DMS53 (cell line): ENCODE measurements at regions not wholly inside any gene's neighbourhood (a gene's known extent, or its start where the extent isn't known, plus 50 kb on each side); places are given as distances from the start of the nearest gene placed in this dataset.
"Not testable (repeated sequence)": the region's sequence is repeated elsewhere in the genome, so short reads cannot be mapped to it uniquely, and the experiment has no call there.

Experiments
- DNase-seq: peaks from one replicate; lab custom pipeline; 2025; lab: John Stamatoyannopoulos, UW

- no peak for DNase-seq
These were observed 225.0 kb upstream of the FAM3C start for GRCh38 chr7:121620953-121621606.

GRCh38 chr7:121620206-121620605 lies 224.1 kb upstream of the FAM3C start:
- no peak for DNase-seq

GRCh38 chr7:121618182-121618581 lies 222.1 kb upstream of the FAM3C start:
- no peak for DNase-seq

GRCh38 chr7:121610243-121610642 lies 214.1 kb upstream of the FAM3C start:
- DNase-seq: no peak

- DNase-seq: no peak
These were observed 213.1 kb upstream of the FAM3C start for GRCh38 chr7:121609208-121609607.

- no peak for DNase-seq
These were observed 212.7 kb upstream of the FAM3C start for GRCh38 chr7:121608785-121609184.

GRCh38 chr7:121608183-121608582 lies 212.1 kb upstream of the FAM3C start:
- not testable (repeated sequence) for DNase-seq

- peak; percentile 81 for DNase-seq
These were observed 209.2 kb upstream of the FAM3C start for GRCh38 chr7:121605317-121605680.

- DNase-seq: no peak
These were observed 208.7 kb upstream of the FAM3C start for GRCh38 chr7:121604627-121605316.

GRCh38 chr7:121603886-121604285 lies 207.8 kb upstream of the FAM3C start:
- DNase-seq: no peak

GRCh38 chr7:121599887-121600286 lies 203.8 kb upstream of the FAM3C start:
- no peak for DNase-seq

GRCh38 chr7:121595758-121596696 lies 199.9 kb upstream of the FAM3C start:
- DNase-seq: no peak

- no peak for DNase-seq
These were observed 195.8 kb upstream of the FAM3C start for GRCh38 chr7:121591926-121592325.

- DNase-seq: no peak
These were observed 191.3 kb upstream of the FAM3C start for GRCh38 chr7:121587435-121587834.

- peak; percentile 55 for DNase-seq
These were observed 186.2 kb upstream of the FAM3C start for GRCh38 chr7:121582258-121582657.

- no peak for DNase-seq
These were observed 183.5 kb upstream of the FAM3C start for GRCh38 chr7:121579639-121580038.

- no peak for DNase-seq
These were observed 182.6 kb upstream of the FAM3C start for GRCh38 chr7:121578669-121579068.

- no peak for DNase-seq
These were observed 180.2 kb upstream of the FAM3C start for GRCh38 chr7:121576148-121576917.

- DNase-seq: no peak
These were observed 179.2 kb upstream of the FAM3C start for GRCh38 chr7:121575194-121575765.

GRCh38 chr7:121574109-121574508 lies 178.0 kb upstream of the FAM3C start:
- DNase-seq: no peak

- DNase-seq: no peak
These were observed 176.5 kb upstream of the FAM3C start for GRCh38 chr7:121572615-121573014.

GRCh38 chr7:121570365-121570764 lies 174.3 kb upstream of the FAM3C start:
- DNase-seq: no peak
